BLaER1 treated with 17β-estradiol and CSF1 and Interleukin-3, amounts not matched to agents 10 nM and 100 nM (cell line): ENCODE measurements at regions not wholly inside any gene's neighbourhood (a gene's known extent, or its start where the extent isn't known, plus 50 kb on each side); places are given as distances from the start of the nearest gene placed in this dataset.

Experiments
- H3K27ac ChIP-seq, 11 experiments: shearing (Covaris generic); formaldehyde crosslinking; 2 replicates each; pipeline ENCODE4 v1.8.1; 2022
- H3K27me3 ChIP-seq, 11 experiments: shearing (Covaris generic); formaldehyde crosslinking; 2 replicates each; pipeline ENCODE4 v1.8.1; 2022
- H3K36me3 ChIP-seq, 11 experiments: shearing (Covaris generic); formaldehyde crosslinking; 2 replicates each; pipeline ENCODE4 v1.8.1; 2022
- H3K4me1 ChIP-seq, 10 experiments: shearing (Covaris generic); formaldehyde crosslinking; 2 replicates each; pipeline ENCODE4 v1.8.1; 2022
- H3K4me2 ChIP-seq, 11 experiments: shearing (Covaris generic); formaldehyde crosslinking; 2 replicates each; pipeline ENCODE4 v1.8.1; 2022
- H3K4me3 ChIP-seq, 10 experiments: shearing (Covaris generic); formaldehyde crosslinking; 2 replicates each; pipeline ENCODE4 v1.8.1; 2022
- H3K9ac ChIP-seq, 11 experiments: shearing (Covaris generic); formaldehyde crosslinking; 2 replicates each; pipeline ENCODE4 v1.8.1; 2022
- H3K9me3 ChIP-seq, 11 experiments: shearing (Covaris generic); formaldehyde crosslinking; replicated peaks in 1 of 11; 2 replicates each; pipeline ENCODE4 v1.8.1; 2022
- H4K20me1 ChIP-seq, 11 experiments: shearing (Covaris generic); formaldehyde crosslinking; 2 replicates each; pipeline ENCODE4 v1.8.1; 2022
- Cebpa-rat ChIP-seq, 11 experiments: shearing (Covaris generic); IDR thresholded peaks; 2 replicates each; pipeline ENCODE4 v1.8.1; 2022

DNA sequence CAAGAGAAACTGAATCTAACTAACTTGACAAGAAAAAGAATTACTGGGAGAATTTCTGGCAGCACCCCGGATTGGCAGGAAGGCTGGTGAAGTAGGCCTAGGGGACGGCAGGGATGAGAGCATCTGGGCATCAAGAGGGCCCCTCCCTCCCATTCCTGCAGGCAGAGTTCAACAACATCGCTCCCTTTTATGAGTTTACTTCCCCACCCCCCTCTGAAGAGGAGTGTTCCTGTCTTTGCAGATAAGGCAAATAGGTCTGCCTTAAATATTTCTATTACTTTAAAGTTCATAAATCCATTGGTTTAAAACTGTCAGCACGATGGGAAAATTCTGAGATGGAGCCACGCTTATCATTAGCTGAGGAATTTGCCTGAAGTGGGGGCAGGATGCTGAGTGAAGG lies 168.7 kb downstream of the TBX5 start:
- Histone ChIP-seq H3K36me3 (no peaks in the 10 kb centered on the region), H3K4me2 (no peak overlapping the region), H3K4me1 (peaks cover 0 to 9% (median 2%) of the 10 kb centered on the region in 10 experiments; a peak in 6 of 20 replicates), H3K27me3 (no peaks in the 10 kb centered on the region), H3K27ac (no peak overlapping the region), H3K4me3 (no peak overlapping the region), H4K20me1 (no peaks in the 10 kb centered on the region), H3K9ac (no peak overlapping the region), H3K9me3 (peaks cover 5 to 7% (median 6%) of the 10 kb centered on the region in 11 experiments; a peak in 17 of 22 replicates)
- TF ChIP-seq Cebpa-rat (IDR thresholded peaks at IDR 0.05): no peak

- no peak for TF ChIP-seq Cebpa-rat (IDR thresholded peaks at IDR 0.05)
- no peak overlapping the region for H3K4me3 ChIP-seq
These were observed 173.8 kb downstream of the TBX5 start for GRCh38 chr12:114232187-114232586.

GRCh38 chr12:114229150-114229549 lies 176.8 kb downstream of the TBX5 start:
- Histone ChIP-seq H3K27me3 (no peaks in the 10 kb centered on the region), H3K9ac (no peak overlapping the region), H4K20me1 (no peaks in the 10 kb centered on the region), H3K9me3 (no peaks in the 10 kb centered on the region), H3K4me3 (no peak overlapping the region), H3K4me2 (no peak overlapping the region), H3K36me3 (no peaks in the 10 kb centered on the region), H3K4me1 (no peaks in the 10 kb centered on the region), H3K27ac (no peak overlapping the region)
- no peak for TF ChIP-seq Cebpa-rat (IDR thresholded peaks at IDR 0.05)

More at GRCh38 chr12:114232187-114232586, 173.8 kb downstream of the TBX5 start:
- no peak overlapping the region for H3K9ac ChIP-seq
- H3K9me3 ChIP-seq: no peaks in the 10 kb centered on the region
- H3K4me1 ChIP-seq: no peaks in the 10 kb centered on the region
- no peaks in the 10 kb centered on the region for H3K36me3 ChIP-seq
- H3K4me2 ChIP-seq: no peak overlapping the region
- no peaks in the 10 kb centered on the region for H4K20me1 ChIP-seq
- H3K27ac ChIP-seq: no peak overlapping the region
- H3K27me3 ChIP-seq: no peaks in the 10 kb centered on the region

DNA sequence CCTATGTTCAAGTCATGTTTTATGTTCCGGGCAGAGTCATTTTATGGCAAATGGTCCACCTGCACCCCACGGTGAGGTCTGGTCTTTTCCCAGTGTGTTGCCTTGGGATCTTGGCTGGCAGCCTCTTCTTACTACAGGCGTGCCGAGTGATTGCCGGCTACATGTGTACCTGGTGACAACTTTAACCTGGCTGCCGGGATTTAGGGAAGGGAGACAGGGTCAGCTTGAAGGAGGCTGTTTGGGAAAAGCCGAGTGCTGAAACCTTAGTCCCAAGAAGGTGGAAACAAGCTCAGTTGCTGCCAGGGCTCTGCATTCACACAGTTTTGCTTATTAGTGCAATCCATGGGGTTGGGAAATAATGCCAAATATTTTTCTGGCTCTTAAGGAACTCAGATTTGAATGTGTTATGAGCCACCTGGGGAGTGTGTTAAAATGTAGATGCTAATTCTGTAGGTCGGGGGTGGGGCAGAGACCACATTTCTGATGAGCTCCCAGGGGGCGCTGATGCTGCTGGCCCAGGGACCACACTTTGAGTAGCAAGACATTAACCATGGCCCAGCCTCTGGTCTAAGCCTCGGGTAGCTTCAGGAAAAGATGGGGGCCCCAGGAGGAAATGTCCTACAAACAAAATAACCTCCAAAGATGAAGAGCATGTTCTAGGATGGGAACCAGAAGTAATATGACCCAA lies 179.6 kb downstream of the TBX5 start:
- H3K4me3 ChIP-seq: no peak overlapping the region
- no peaks in the 10 kb centered on the region for H3K36me3 ChIP-seq
- no peaks in the 10 kb centered on the region for H3K27me3 ChIP-seq
- H3K9me3 ChIP-seq: no peaks in the 10 kb centered on the region
- TF ChIP-seq Cebpa-rat (IDR thresholded peaks at IDR 0.05): no peak
- no peak overlapping the region for H3K9ac ChIP-seq
- peaks cover 0 to 8% (median 0%) of the 10 kb centered on the region in 10 experiments; a peak in 3 of 20 replicates for H3K4me1 ChIP-seq
- H3K27ac ChIP-seq: no peak overlapping the region
- no peak overlapping the region for H3K4me2 ChIP-seq
- H4K20me1 ChIP-seq: no peaks in the 10 kb centered on the region

DNA sequence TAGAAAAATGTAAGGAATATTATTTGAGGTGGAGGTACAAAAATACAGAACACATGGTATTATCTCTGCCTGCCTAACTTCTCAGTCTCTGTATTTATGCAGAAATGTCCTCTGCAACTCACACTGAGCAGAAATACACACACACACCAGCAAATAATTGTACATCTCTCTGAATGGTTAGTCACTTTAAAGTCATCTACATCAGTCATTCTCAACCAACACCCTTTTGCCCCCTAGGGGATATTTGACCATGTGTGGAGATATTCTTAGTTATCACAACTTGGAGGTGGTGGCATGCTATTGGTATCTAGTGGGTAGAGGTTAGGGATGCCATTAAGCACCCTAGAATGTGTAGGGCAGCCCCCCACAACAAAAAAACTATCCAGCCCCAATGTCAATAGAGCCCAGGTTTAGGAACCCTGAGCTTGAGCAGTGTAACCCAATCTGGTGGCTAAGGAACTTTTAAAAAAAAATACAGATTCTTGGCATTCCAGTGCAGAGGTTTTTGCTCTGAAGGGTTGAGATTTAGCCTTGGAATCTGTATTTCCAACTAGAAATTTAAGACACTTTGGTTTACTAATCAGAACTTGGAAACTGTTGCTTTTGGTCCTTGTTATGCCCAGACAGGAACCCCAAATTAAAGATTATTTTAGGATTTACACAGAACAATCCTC lies 183.8 kb downstream of the TBX5 start:
- TF ChIP-seq Cebpa-rat (IDR thresholded peaks at IDR 0.05): no peak
- H3K9ac ChIP-seq: no peak overlapping the region
- no peak overlapping the region for H3K4me3 ChIP-seq
- no peaks in the 10 kb centered on the region for H3K27me3 ChIP-seq
- peaks cover 0 to 4% (median 0%) of the 10 kb centered on the region in 11 experiments; a peak in 2 of 22 replicates for H3K9me3 ChIP-seq
- peak overlapping the region in 1 of 11 experiments; percentile 2; a peak in 1 of 22 replicates for H3K4me2 ChIP-seq
- peaks cover 0 to 9% (median 0%) of the 10 kb centered on the region in 10 experiments; a peak in 3 of 20 replicates for H3K4me1 ChIP-seq
- no peak overlapping the region for H3K27ac ChIP-seq
- no peaks in the 10 kb centered on the region for H3K36me3 ChIP-seq
- H4K20me1 ChIP-seq: no peaks in the 10 kb centered on the region

DNA sequence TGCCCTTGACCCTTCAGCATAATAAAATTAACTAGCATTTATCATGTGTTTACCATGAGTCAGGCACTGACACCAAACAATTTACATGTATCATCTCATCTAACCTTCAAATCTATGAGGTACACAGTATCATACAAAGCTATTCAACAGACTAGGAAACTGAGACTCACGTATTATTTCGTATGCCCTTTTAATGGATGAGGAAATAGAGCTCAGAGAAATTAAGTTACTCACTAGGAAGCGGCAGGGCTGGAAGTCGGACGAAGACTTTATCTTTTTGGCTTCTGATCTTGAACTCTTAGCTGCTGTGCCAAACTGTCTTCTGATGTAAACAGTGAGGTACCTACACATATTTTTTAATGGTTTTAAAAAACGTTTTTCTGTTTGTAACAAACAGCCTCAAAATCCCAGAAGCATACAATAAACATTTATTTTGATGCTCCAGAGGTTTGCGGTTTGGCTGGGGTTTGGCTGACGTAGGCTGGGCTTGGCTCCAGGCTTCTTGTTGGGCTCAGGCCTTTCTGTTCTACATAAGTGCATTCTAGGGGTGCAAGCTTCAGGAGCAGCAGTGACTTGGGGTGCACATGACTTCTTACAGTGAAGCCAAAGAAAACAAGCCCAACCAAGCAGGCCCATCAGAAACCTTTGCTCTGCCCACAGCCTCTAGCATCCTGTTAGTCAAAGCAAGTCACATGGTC lies 184.7 kb downstream of the TBX5 start:
- H3K27me3 ChIP-seq: no peaks in the 10 kb centered on the region
- H3K4me1 ChIP-seq: peaks cover 0 to 9% (median 0%) of the 10 kb centered on the region in 10 experiments; a peak in 3 of 20 replicates
- TF ChIP-seq Cebpa-rat (IDR thresholded peaks at IDR 0.05): no peak
- H3K9ac ChIP-seq: no peak overlapping the region
- peaks cover 0 to 4% (median 0%) of the 10 kb centered on the region in 11 experiments; a peak in 2 of 22 replicates for H3K9me3 ChIP-seq
- H4K20me1 ChIP-seq: no peaks in the 10 kb centered on the region
- H3K27ac ChIP-seq: no peak overlapping the region
- H3K36me3 ChIP-seq: no peaks in the 10 kb centered on the region
- H3K4me2 ChIP-seq: peak overlapping the region in 2 of 11 experiments; percentile 2 to 27; a peak in 1 of 22 replicates
- no peak overlapping the region for H3K4me3 ChIP-seq

- TF ChIP-seq Cebpa-rat (IDR thresholded peaks at IDR 0.05): no peak
- H3K4me3 ChIP-seq: no peak overlapping the region
These were observed 185.6 kb downstream of the TBX5 start for GRCh38 chr12:114220311-114220710.

DNA sequence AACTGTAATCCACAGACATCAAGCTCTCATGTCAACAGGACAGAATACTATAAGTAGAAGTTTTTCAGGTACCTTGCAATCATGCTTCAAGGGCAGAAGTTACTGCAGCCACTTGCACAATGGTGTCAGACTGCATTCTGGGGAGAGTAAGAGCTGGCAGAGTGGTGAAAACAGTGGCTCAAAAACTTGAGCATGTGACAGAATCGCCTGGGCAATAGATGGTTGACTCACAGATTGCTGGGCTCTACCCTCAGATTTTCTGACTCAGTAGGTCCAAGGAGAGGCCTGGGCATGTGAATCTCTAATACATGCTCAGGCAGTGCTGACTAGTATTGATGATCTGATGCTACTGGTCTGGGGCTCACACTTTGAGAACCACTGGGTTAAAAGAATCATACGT lies 187.8 kb downstream of the TBX5 start:
- H4K20me1 ChIP-seq: no peaks in the 10 kb centered on the region
- no peak overlapping the region for H3K4me2 ChIP-seq
- H3K4me1 ChIP-seq: peaks cover 0 to 9% (median 0%) of the 10 kb centered on the region in 10 experiments; a peak in 3 of 20 replicates
- H3K9me3 ChIP-seq: peaks cover 0 to 4% (median 0%) of the 10 kb centered on the region in 11 experiments; a peak in 2 of 22 replicates
- no peak overlapping the region for H3K4me3 ChIP-seq
- H3K27ac ChIP-seq: no peak overlapping the region
- H3K36me3 ChIP-seq: no peaks in the 10 kb centered on the region
- H3K9ac ChIP-seq: no peak overlapping the region
- no peak for TF ChIP-seq Cebpa-rat (IDR thresholded peaks at IDR 0.05)
- no peaks in the 10 kb centered on the region for H3K27me3 ChIP-seq

More at GRCh38 chr12:114220311-114220710, 185.6 kb downstream of the TBX5 start:
- H3K4me2 ChIP-seq: no peak overlapping the region
- no peaks in the 10 kb centered on the region for H3K36me3 ChIP-seq
- no peak overlapping the region for H3K9ac ChIP-seq
- H3K27me3 ChIP-seq: no peaks in the 10 kb centered on the region
- no peaks in the 10 kb centered on the region for H4K20me1 ChIP-seq
- H3K27ac ChIP-seq: no peak overlapping the region
- peaks cover 0 to 4% (median 0%) of the 10 kb centered on the region in 11 experiments; a peak in 2 of 22 replicates for H3K9me3 ChIP-seq
- H3K4me1 ChIP-seq: peaks cover 0 to 9% (median 0%) of the 10 kb centered on the region in 10 experiments; a peak in 3 of 20 replicates

DNA sequence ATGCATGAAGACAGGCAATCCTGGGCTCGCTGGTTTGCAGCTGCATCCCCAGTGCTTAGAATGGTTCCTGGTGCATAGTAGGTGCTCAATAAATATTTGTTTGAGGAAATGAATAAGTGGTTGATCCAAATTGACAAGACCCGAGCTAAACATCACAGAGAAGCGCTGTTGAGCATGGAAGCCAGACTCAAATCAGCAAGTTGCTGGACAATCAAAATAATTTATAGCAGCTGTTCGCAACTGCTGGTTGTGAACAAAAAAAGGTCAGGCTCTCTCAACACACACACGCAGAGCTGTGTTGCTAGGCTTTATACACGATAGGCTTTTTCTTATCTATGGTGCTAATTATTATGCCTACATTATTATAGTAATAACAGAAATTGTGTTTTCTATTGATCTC lies 190.2 kb downstream of the TBX5 start:
- Histone ChIP-seq H3K27ac (no peak overlapping the region), H4K20me1 (no peaks in the 10 kb centered on the region), H3K4me2 (no peak overlapping the region), H3K36me3 (no peaks in the 10 kb centered on the region), H3K9me3 (peaks cover 0 to 4% (median 0%) of the 10 kb centered on the region in 11 experiments; a peak in 2 of 22 replicates), H3K4me1 (no peaks in the 10 kb centered on the region), H3K9ac (no peak overlapping the region), H3K27me3 (no peaks in the 10 kb centered on the region), H3K4me3 (no peak overlapping the region)
- TF ChIP-seq Cebpa-rat (IDR thresholded peaks at IDR 0.05): no peak
